HG02938 (cell line): ENCODE measurements at regions not wholly inside any gene's neighbourhood (a gene's known extent, or its start where the extent isn't known, plus 50 kb on each side); places are given as distances from the start of the nearest gene placed in this dataset.
"Not testable (repeated sequence)": the region's sequence is repeated elsewhere in the genome, so short reads cannot be mapped to it uniquely, and the experiment has no call there.

Source experiments
- ATAC-seq: cut with Tn5 transposase; IDR thresholded peaks from one replicate; pipeline ENCODE4 v1.9.1; 2021; ENCODE audit warnings: mild to moderate bottlenecking, moderate library complexity; ENCODE audit not compliant: unreplicated experiment

- no peak for ATAC-seq
Measured at GRCh38 chr2:39875182-39875913, 96.3 kb upstream of the THUMPD2 start.

- no peak for ATAC-seq
Measured at GRCh38 chr2:39874236-39874635, 95.2 kb upstream of the THUMPD2 start.

- ATAC-seq = no peak
Measured at GRCh38 chr2:39873586-39873985, 94.5 kb upstream of the THUMPD2 start.

- ATAC-seq = no peak
Measured at GRCh38 chr2:39872748-39873147, 93.7 kb upstream of the THUMPD2 start.

- no peak for ATAC-seq
Measured at GRCh38 chr2:39871291-39871761, 92.3 kb upstream of the THUMPD2 start.

- no peak for ATAC-seq
Measured at GRCh38 chr2:39870871-39871270, 91.8 kb upstream of the THUMPD2 start.

GRCh38 chr2:39867268-39867667 lies 88.2 kb upstream of the THUMPD2 start:
- ATAC-seq = no peak

- no peak for ATAC-seq
Measured at GRCh38 chr2:39865751-39866150, 86.7 kb upstream of the THUMPD2 start.

GRCh38 chr2:39863672-39864071 lies 84.6 kb upstream of the THUMPD2 start:
- ATAC-seq = not testable (repeated sequence)

- no peak for ATAC-seq
Measured at GRCh38 chr2:39860538-39860937, 81.5 kb upstream of the THUMPD2 start.

GRCh38 chr2:39858677-39859076 lies 79.6 kb upstream of the THUMPD2 start:
- no peak for ATAC-seq

GRCh38 chr2:39855856-39856255 lies 76.8 kb upstream of the THUMPD2 start:
- no peak for ATAC-seq

GRCh38 chr2:39854771-39855170 lies 75.7 kb upstream of the THUMPD2 start:
- no peak for ATAC-seq

GRCh38 chr2:39852831-39853230 lies 73.8 kb upstream of the THUMPD2 start:
- no peak for ATAC-seq

- peak; percentile 87 for ATAC-seq
Measured at GRCh38 chr2:39851651-39852110, 72.6 kb upstream of the THUMPD2 start.

GRCh38 chr2:39851251-39851650 lies 72.2 kb upstream of the THUMPD2 start:
- no peak for ATAC-seq

- ATAC-seq = no peak
Measured at GRCh38 chr2:39849982-39850526, 71.0 kb upstream of the THUMPD2 start.

GRCh38 chr2:39849064-39849463 lies 70.0 kb upstream of the THUMPD2 start:
- ATAC-seq = no peak

- no peak for ATAC-seq
Measured at GRCh38 chr2:39845460-39846146, 66.5 kb upstream of the THUMPD2 start.

- ATAC-seq = no peak
Measured at GRCh38 chr2:39839261-39839848, 60.3 kb upstream of the THUMPD2 start.

GRCh38 chr2:39838589-39838988 lies 59.5 kb upstream of the THUMPD2 start:
- no peak for ATAC-seq
